Activated T-cell treated with anti-CD3 and anti-CD28 coated beads, Interleukin-2, amount 50 U/mL, for 4 hours (primary cell): ENCODE measurements at regions not wholly inside any gene's neighbourhood (a gene's known extent, or its start where the extent isn't known, plus 50 kb on each side); places are given as distances from the start of the nearest gene placed in this dataset.
"Not testable (repeated sequence)": the region's sequence is repeated elsewhere in the genome, so short reads cannot be mapped to it uniquely, and the experiment has no call there.

ENCODE experiments used
- ATAC-seq, 2 donors: fragments of 200-7000 bp; cut with Tn5 transposase; one replicate each; pipeline ENCODE4 v1.10.0; 2021
- DNase-seq: peaks from one replicate; pipeline ENCODE4 v3.0.0-alpha.2; 2020
- H3K27me3 Mint-ChIP-seq: one replicate; pipeline ENCODE4 v1.8.0; 2021; ENCODE audit warnings: low read depth, mixed read lengths
- H3K36me3 Mint-ChIP-seq: one replicate; pipeline ENCODE4 v1.8.0; 2022; ENCODE audit warnings: mixed read lengths; ENCODE audit not compliant: insufficient read depth
- H3K4me1 Mint-ChIP-seq: one replicate; pipeline ENCODE4 v1.8.0; 2021; ENCODE audit warnings: low read depth, mixed read lengths
- H3K4me3 Mint-ChIP-seq: one replicate; pipeline ENCODE4 v1.8.0; 2021; ENCODE audit warnings: mild to moderate bottlenecking, moderate library complexity, mixed read lengths
- H3K9me3 Mint-ChIP-seq: one replicate; pipeline ENCODE4 v1.8.0; 2021; ENCODE audit warnings: mixed read lengths

- Mint-ChIP-seq H3K4me3 (no peak overlapping the region), H3K9me3 (no peaks in the 10 kb centered on the region), H3K4me1 (no peaks in the 10 kb centered on the region), H3K36me3 (no peaks in the 10 kb centered on the region), H3K27me3 (no peaks in the 10 kb centered on the region)
- no peak for ATAC-seq
- no peak for DNase-seq
These were observed 623.1 kb upstream of the CPEB2 start for GRCh38 chr4:14379183-14379582.

GRCh38 chr4:14383652-14384051, 618.6 kb upstream of the CPEB2 start:
- Mint-ChIP-seq H3K9me3 (no peaks in the 10 kb centered on the region), H3K4me3 (no peak overlapping the region), H3K27me3 (no peaks in the 10 kb centered on the region)

GRCh38 chr4:14384824-14385223, 617.5 kb upstream of the CPEB2 start:
- ATAC-seq = no peak
- H3K36me3 Mint-ChIP-seq = no peaks in the 10 kb centered on the region
- H3K4me3 Mint-ChIP-seq = no peak overlapping the region

More at GRCh38 chr4:14383652-14384051, 618.6 kb upstream of the CPEB2 start:
- DNase-seq (no peak), ATAC-seq (no peak)
- no peaks in the 10 kb centered on the region for H3K36me3 Mint-ChIP-seq
- H3K4me1 Mint-ChIP-seq = no peaks in the 10 kb centered on the region

GRCh38 chr4:14386196-14386595, 616.1 kb upstream of the CPEB2 start:
- no peak for DNase-seq
- no peaks in the 10 kb centered on the region for H3K4me1 Mint-ChIP-seq
- H3K9me3 Mint-ChIP-seq = no peaks in the 10 kb centered on the region
- no peak for ATAC-seq
- H3K36me3 Mint-ChIP-seq = no peaks in the 10 kb centered on the region
- no peaks in the 10 kb centered on the region for H3K27me3 Mint-ChIP-seq
- H3K4me3 Mint-ChIP-seq = no peak overlapping the region

More at GRCh38 chr4:14384824-14385223, 617.5 kb upstream of the CPEB2 start:
- Mint-ChIP-seq H3K9me3 (no peaks in the 10 kb centered on the region), H3K4me1 (no peaks in the 10 kb centered on the region), H3K27me3 (no peaks in the 10 kb centered on the region)
- DNase-seq = no peak

- Mint-ChIP-seq H3K4me1 (no peaks in the 10 kb centered on the region), H3K4me3 (no peak overlapping the region), H3K9me3 (no peaks in the 10 kb centered on the region), H3K27me3 (no peaks in the 10 kb centered on the region), H3K36me3 (no peaks in the 10 kb centered on the region)
- DNase-seq = no peak
- no peak for ATAC-seq
These were observed 614.6 kb upstream of the CPEB2 start for GRCh38 chr4:14387647-14388046.

GRCh38 chr4:14392378-14392777, 609.9 kb upstream of the CPEB2 start:
- Mint-ChIP-seq H3K4me3 (no peak overlapping the region), H3K9me3 (no peaks in the 10 kb centered on the region), H3K36me3 (no peaks in the 10 kb centered on the region), H3K27me3 (no peaks in the 10 kb centered on the region), H3K4me1 (no peaks in the 10 kb centered on the region)
- ATAC-seq = no peak
- DNase-seq = no peak

- ATAC-seq (no peak), DNase-seq (no peak)
- Mint-ChIP-seq H3K27me3 (no peaks in the 10 kb centered on the region), H3K9me3 (peaks cover 4% of the 10 kb centered on the region), H3K4me1 (no peaks in the 10 kb centered on the region), H3K36me3 (no peaks in the 10 kb centered on the region), H3K4me3 (no peak overlapping the region)
These were observed 606.1 kb upstream of the CPEB2 start for GRCh38 chr4:14396183-14396582.

GRCh38 chr4:14399848-14400247, 602.4 kb upstream of the CPEB2 start:
- Mint-ChIP-seq H3K4me1 (no peaks in the 10 kb centered on the region), H3K27me3 (no peaks in the 10 kb centered on the region), H3K36me3 (no peaks in the 10 kb centered on the region), H3K4me3 (no peak overlapping the region), H3K9me3 (peaks cover 11% of the 10 kb centered on the region)
- ATAC-seq (no peak), DNase-seq (no peak)

- ATAC-seq = no peak
- Mint-ChIP-seq H3K9me3 (peaks cover 11% of the 10 kb centered on the region), H3K27me3 (no peaks in the 10 kb centered on the region), H3K4me1 (no peaks in the 10 kb centered on the region), H3K4me3 (no peak overlapping the region), H3K36me3 (no peaks in the 10 kb centered on the region)
- no peak for DNase-seq
These were observed 602.0 kb upstream of the CPEB2 start for GRCh38 chr4:14400307-14400706.

- no peak for ATAC-seq
- Mint-ChIP-seq H3K36me3 (no peaks in the 10 kb centered on the region), H3K4me3 (no peak overlapping the region), H3K4me1 (no peaks in the 10 kb centered on the region), H3K27me3 (no peaks in the 10 kb centered on the region), H3K9me3 (peaks cover 11% of the 10 kb centered on the region)
- DNase-seq = no peak
These were observed 599.1 kb upstream of the CPEB2 start for GRCh38 chr4:14403132-14403531.

- no peak for DNase-seq
- ATAC-seq = no peak
- no peaks in the 10 kb centered on the region for H3K27me3 Mint-ChIP-seq
- H3K9me3 Mint-ChIP-seq = peaks cover 7% of the 10 kb centered on the region
- H3K4me3 Mint-ChIP-seq = no peak overlapping the region
- no peaks in the 10 kb centered on the region for H3K36me3 Mint-ChIP-seq
- H3K4me1 Mint-ChIP-seq = no peaks in the 10 kb centered on the region
These were observed 597.6 kb upstream of the CPEB2 start for GRCh38 chr4:14404730-14405129.

GRCh38 chr4:14410516-14410915, 591.8 kb upstream of the CPEB2 start:
- Mint-ChIP-seq H3K4me3 (no peak overlapping the region), H3K9me3 (no peaks in the 10 kb centered on the region)
- DNase-seq = no peak

GRCh38 chr4:14415146-14415545, 587.1 kb upstream of the CPEB2 start:
- H3K4me1 Mint-ChIP-seq = no peaks in the 10 kb centered on the region
- no peaks in the 10 kb centered on the region for H3K36me3 Mint-ChIP-seq
- ATAC-seq (no peak), DNase-seq (no peak)
- peaks cover 4% of the 10 kb centered on the region for H3K9me3 Mint-ChIP-seq
- H3K4me3 Mint-ChIP-seq = no peak overlapping the region
- H3K27me3 Mint-ChIP-seq = no peaks in the 10 kb centered on the region

More at GRCh38 chr4:14410516-14410915, 591.8 kb upstream of the CPEB2 start:
- Mint-ChIP-seq H3K27me3 (no peaks in the 10 kb centered on the region), H3K4me1 (no peaks in the 10 kb centered on the region), H3K36me3 (no peaks in the 10 kb centered on the region)
- no peak for ATAC-seq

GRCh38 chr4:14419516-14419915, 582.8 kb upstream of the CPEB2 start:
- Mint-ChIP-seq H3K4me3 (no peak overlapping the region), H3K27me3 (no peaks in the 10 kb centered on the region), H3K4me1 (no peaks in the 10 kb centered on the region), H3K36me3 (no peaks in the 10 kb centered on the region), H3K9me3 (peaks cover 8% of the 10 kb centered on the region)
- DNase-seq (no peak), ATAC-seq (no peak)

- peaks cover 12% of the 10 kb centered on the region for H3K9me3 Mint-ChIP-seq
- ATAC-seq, DNase-seq, H3K4me3 Mint-ChIP-seq, H3K27me3 Mint-ChIP-seq, H3K36me3 Mint-ChIP-seq, H3K4me1 Mint-ChIP-seq: not testable (repeated sequence)
These were observed 576.0 kb upstream of the CPEB2 start for GRCh38 chr4:14426297-14426696.

GRCh38 chr4:14428125-14428524, 574.2 kb upstream of the CPEB2 start:
- H3K4me3 Mint-ChIP-seq = no peak overlapping the region
- DNase-seq (no peak), ATAC-seq (no peak)
- no peaks in the 10 kb centered on the region for H3K4me1 Mint-ChIP-seq
- peaks cover 1% of the 10 kb centered on the region for H3K27me3 Mint-ChIP-seq
- H3K36me3 Mint-ChIP-seq = no peaks in the 10 kb centered on the region
- peaks cover 12% of the 10 kb centered on the region for H3K9me3 Mint-ChIP-seq
